Nephron progenitor cell (in vitro differentiated cells): ENCODE measurements at regions not wholly inside any gene's neighbourhood (a gene's known extent, or its start where the extent isn't known, plus 50 kb on each side); places are given as distances from the start of the nearest gene placed in this dataset.

Experiments used
- DNase-seq: peaks from one replicate; pipeline ENCODE4 v3.0.0; 2021
- H3K27ac Mint-ChIP-seq: 2 replicates; pipeline ENCODE4 v1.8.0; 2021; ENCODE audit warnings: mild to moderate bottlenecking, moderate library complexity, mixed read lengths
- H3K27me3 Mint-ChIP-seq: 2 replicates; pipeline ENCODE4 v1.8.0; 2021; ENCODE audit warnings: mild to moderate bottlenecking, low read depth, mixed read lengths; ENCODE audit not compliant: poor library complexity
- H3K36me3 Mint-ChIP-seq: 2 replicates; pipeline ENCODE4 v1.8.0; 2021; ENCODE audit warnings: low read depth, mixed read lengths
- H3K4me1 Mint-ChIP-seq: 2 replicates; pipeline ENCODE4 v1.8.0; 2021; ENCODE audit warnings: mixed read lengths
- H3K4me3 Mint-ChIP-seq: 2 replicates; pipeline ENCODE4 v1.8.0; 2021; ENCODE audit warnings: mild to moderate bottlenecking, moderate library complexity, mixed read lengths
- H3K9me3 Mint-ChIP-seq: 2 replicates; pipeline ENCODE4 v1.8.0; 2021; ENCODE audit warnings: mild to moderate bottlenecking, moderate library complexity, mixed read lengths
- CTCF ChIP-seq: fragments of 200-600 bp; sonication (generic); IDR thresholded peaks from 2 replicates; pipeline ENCODE4 v1.5.0; 2021; ENCODE audit warnings: antibody characterized with exemption

DNA sequence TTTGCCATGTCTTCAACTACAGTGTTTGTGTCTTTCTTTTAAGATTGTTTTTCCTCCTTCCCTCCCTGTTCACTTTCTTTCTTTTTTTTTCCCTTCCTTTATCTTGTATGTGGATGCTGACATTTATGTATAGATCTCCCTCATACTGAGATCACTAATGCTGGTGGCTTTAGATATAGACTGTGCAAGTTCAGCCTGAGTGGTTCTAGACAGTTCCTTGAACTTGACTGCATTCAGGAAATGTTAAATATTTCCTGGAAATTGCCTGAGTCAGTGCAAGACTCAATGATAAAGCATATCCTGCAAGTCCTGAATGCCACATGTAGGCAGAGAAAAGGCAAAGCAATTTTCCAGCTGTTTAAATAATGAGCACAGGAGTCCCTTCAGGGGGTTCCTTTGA, 182.5 kb upstream of the NR3C1 start:
- Mint-ChIP-seq H3K36me3 (no peaks in the 10 kb centered on the region), H3K4me3 (no peak overlapping the region), H3K9me3 (no peaks in the 10 kb centered on the region), H3K4me1 (no peaks in the 10 kb centered on the region), H3K27me3 (no peaks in the 10 kb centered on the region), H3K27ac (no peak overlapping the region)
- no peak for DNase-seq
- no peak for TF ChIP-seq CTCF

GRCh38 chr5:143583409-143583808, 179.9 kb upstream of the NR3C1 start:
- no peaks in the 10 kb centered on the region for H3K27me3 Mint-ChIP-seq
- H3K27ac Mint-ChIP-seq: no peak overlapping the region
- no peak overlapping the region for H3K4me3 Mint-ChIP-seq
- DNase-seq: no peak
- no peak for TF ChIP-seq CTCF
- H3K9me3 Mint-ChIP-seq: no peaks in the 10 kb centered on the region
- no peaks in the 10 kb centered on the region for H3K36me3 Mint-ChIP-seq
- no peaks in the 10 kb centered on the region for H3K4me1 Mint-ChIP-seq

DNA sequence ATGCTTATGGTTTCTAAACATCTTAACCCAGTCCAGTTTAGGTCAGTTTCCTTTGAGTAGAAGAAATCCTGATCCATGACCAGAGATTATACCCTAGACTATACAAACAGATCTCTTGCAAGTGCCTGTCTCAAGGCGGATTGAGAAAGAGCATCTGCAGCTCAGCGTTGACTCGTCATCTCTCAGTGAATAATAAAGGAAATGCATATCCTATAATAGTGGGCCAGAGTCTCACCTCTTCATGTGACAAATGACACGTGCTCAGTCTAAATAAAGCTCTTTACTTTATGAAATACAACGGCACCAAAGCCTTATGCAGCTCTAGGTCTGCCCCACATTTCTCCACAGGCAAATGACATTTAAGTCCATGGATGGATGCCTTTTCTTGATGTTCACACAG, 179.4 kb upstream of the NR3C1 start:
- no peak for DNase-seq
- no peaks in the 10 kb centered on the region for H3K36me3 Mint-ChIP-seq
- no peaks in the 10 kb centered on the region for H3K9me3 Mint-ChIP-seq
- H3K4me3 Mint-ChIP-seq: no peak overlapping the region
- H3K4me1 Mint-ChIP-seq: no peaks in the 10 kb centered on the region
- no peak overlapping the region for H3K27ac Mint-ChIP-seq
- H3K27me3 Mint-ChIP-seq: no peaks in the 10 kb centered on the region
- TF ChIP-seq CTCF: no peak

DNA sequence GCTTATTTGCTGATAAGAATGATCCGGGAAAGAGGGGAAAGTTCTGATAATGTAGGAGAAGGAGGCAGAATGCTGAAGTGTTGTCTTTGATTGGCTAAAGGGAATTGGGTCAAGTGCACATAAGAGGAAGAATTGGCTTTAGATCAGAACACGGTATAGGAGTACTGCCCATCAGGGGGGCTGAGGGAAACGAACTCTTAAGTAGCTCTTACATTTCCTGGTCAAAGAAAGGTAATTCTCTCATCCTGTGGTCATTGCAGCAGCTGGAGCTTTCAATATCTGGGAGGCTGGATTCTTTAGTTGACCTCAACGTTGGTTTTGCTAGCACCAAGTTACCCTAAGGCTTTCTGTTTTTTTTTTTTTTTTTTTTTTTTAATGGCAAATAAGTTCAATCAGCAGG, 178.7 kb upstream of the NR3C1 start:
- Mint-ChIP-seq H3K36me3 (no peaks in the 10 kb centered on the region), H3K27me3 (no peaks in the 10 kb centered on the region), H3K27ac (no peak overlapping the region), H3K4me1 (no peaks in the 10 kb centered on the region), H3K4me3 (no peak overlapping the region), H3K9me3 (no peaks in the 10 kb centered on the region)
- TF ChIP-seq CTCF: no peak
- no peak for DNase-seq

GRCh38 chr5:143581649-143582048, 178.2 kb upstream of the NR3C1 start:
- no peak for DNase-seq
- no peaks in the 10 kb centered on the region for H3K27me3 Mint-ChIP-seq
- H3K27ac Mint-ChIP-seq: no peak overlapping the region
- H3K9me3 Mint-ChIP-seq: no peaks in the 10 kb centered on the region
- no peak overlapping the region for H3K4me3 Mint-ChIP-seq
- TF ChIP-seq CTCF: no peak
- H3K4me1 Mint-ChIP-seq: no peaks in the 10 kb centered on the region
- no peaks in the 10 kb centered on the region for H3K36me3 Mint-ChIP-seq

- DNase-seq: no peak
- Mint-ChIP-seq H3K4me1 (no peaks in the 10 kb centered on the region), H3K9me3 (no peaks in the 10 kb centered on the region), H3K27me3 (no peaks in the 10 kb centered on the region), H3K4me3 (no peak overlapping the region), H3K27ac (no peak overlapping the region), H3K36me3 (no peaks in the 10 kb centered on the region)
- no peak for TF ChIP-seq CTCF
These were observed 177.7 kb upstream of the NR3C1 start for GRCh38 chr5:143581147-143581546.
